IMR-90 (cell line): ENCODE measurements at regions not wholly inside any gene's neighbourhood (a gene's known extent, or its start where the extent isn't known, plus 50 kb on each side); places are given as distances from the start of the nearest gene placed in this dataset.

ENCODE experiments used
- CEBPB ChIP-seq: IDR thresholded peaks from 2 replicates; pipeline ENCODE4 v1.6.1; 2012; ENCODE audit warnings: low read depth, low read length, improper control_type of control experiment
- CHD1 ChIP-seq: IDR thresholded peaks from 2 replicates; pipeline ENCODE4 v1.6.1; 2012; ENCODE audit warnings: low read depth, low read length, improper control_type of control experiment
- CTCF ChIP-seq: conservative IDR thresholded peaks from 2 replicates; pipeline ENCODE4 v1.5.1; 2012; ENCODE audit warnings: mild to moderate bottlenecking, low read depth, low read length, improper control_type of control experiment
- FOS ChIP-seq: fragments of 150-350 bp; IDR thresholded peaks from 2 replicates; pipeline ENCODE4 v1.6.1; 2016; ENCODE audit warnings: low read depth, low read length
- MAFK ChIP-seq: IDR thresholded peaks from 2 replicates; pipeline ENCODE4 v1.6.1; 2012; ENCODE audit warnings: low read depth, low read length, improper control_type of control experiment
- MXI1 ChIP-seq: IDR thresholded peaks from 2 replicates; pipeline ENCODE4 v1.6.1; 2012; ENCODE audit warnings: low read depth, mild to moderate bottlenecking, low read length, moderate library complexity, borderline replicate concordance
- POLR2A ChIP-seq: IDR thresholded peaks from 2 replicates; pipeline ENCODE4 v1.6.1; 2012; ENCODE audit warnings: mild to moderate bottlenecking, low read depth, low read length
- RAD21 ChIP-seq: IDR thresholded peaks from 2 replicates; pipeline ENCODE4 v1.6.1; 2012; ENCODE audit warnings: low read length, improper control_type of control experiment
- SMC3 ChIP-seq: fragments of 150-350 bp; IDR thresholded peaks from 2 replicates; pipeline ENCODE4 v1.6.1; 2016; ENCODE audit warnings: low read depth, mild to moderate bottlenecking, antibody characterized with exemption, low read length, moderate library complexity
- TF ChIP-seq, protein P1 (sequence below): fragments of 150-350 bp; IDR thresholded peaks from 2 replicates; pipeline ENCODE4 v1.6.1; 2017; ENCODE audit warnings: mild to moderate bottlenecking, antibody characterized with exemption, low read length, low read depth
- TF ChIP-seq, protein P2 (sequence below): fragments of 150-350 bp; IDR thresholded peaks from 2 replicates; pipeline ENCODE4 v1.6.1; 2016; ENCODE audit warnings: low read depth, mild to moderate bottlenecking, low read length, moderate library complexity, borderline replicate concordance

GRCh38 chr6:21538186-21538798 is 55.3 kb upstream of the SOX4 start:
- TF ChIP-seq CTCF (no peak), FOS (no peak), POLR2A (no peak), SMC3 (no peak), CEBPB (no peak), CHD1 (no peak), MAFK (no peak), RAD21 (no peak), MXI1 (no peak)
- TF ChIP-seq, protein P1, sequence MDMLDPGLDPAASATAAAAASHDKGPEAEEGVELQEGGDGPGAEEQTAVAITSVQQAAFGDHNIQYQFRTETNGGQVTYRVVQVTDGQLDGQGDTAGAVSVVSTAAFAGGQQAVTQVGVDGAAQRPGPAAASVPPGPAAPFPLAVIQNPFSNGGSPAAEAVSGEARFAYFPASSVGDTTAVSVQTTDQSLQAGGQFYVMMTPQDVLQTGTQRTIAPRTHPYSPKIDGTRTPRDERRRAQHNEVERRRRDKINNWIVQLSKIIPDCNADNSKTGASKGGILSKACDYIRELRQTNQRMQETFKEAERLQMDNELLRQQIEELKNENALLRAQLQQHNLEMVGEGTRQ, result no peak
- TF ChIP-seq, protein P2, sequence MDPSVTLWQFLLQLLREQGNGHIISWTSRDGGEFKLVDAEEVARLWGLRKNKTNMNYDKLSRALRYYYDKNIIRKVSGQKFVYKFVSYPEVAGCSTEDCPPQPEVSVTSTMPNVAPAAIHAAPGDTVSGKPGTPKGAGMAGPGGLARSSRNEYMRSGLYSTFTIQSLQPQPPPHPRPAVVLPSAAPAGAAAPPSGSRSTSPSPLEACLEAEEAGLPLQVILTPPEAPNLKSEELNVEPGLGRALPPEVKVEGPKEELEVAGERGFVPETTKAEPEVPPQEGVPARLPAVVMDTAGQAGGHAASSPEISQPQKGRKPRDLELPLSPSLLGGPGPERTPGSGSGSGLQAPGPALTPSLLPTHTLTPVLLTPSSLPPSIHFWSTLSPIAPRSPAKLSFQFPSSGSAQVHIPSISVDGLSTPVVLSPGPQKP, result no peak
